HAP-1 (cell line): ENCODE measurements at regions not wholly inside any gene's neighbourhood (a gene's known extent, or its start where the extent isn't known, plus 50 kb on each side); places are given as distances from the start of the nearest gene placed in this dataset.

Experiments used
- DNase-seq, 2 experiments: peaks; one replicate each; pipeline ENCODE4 v3.0.0-alpha.2; 2016 to 2020; ENCODE audit warnings: low spot score in 2 of 2
- H3K27me3 ChIP-seq: fragments of 250-450 bp; sonication (Bioruptor Pico); 2 replicates; pipeline ENCODE4 v1.5.1; 2020; ENCODE audit warnings: low read depth, mild to moderate bottlenecking, moderate library complexity
- H3K36me3 ChIP-seq: fragments of 250-450 bp; sonication (Bioruptor Pico); replicated peaks from 2 replicates; pipeline ENCODE4 v1.5.1; 2020; ENCODE audit warnings: mild to moderate bottlenecking
- H3K4me1 ChIP-seq: fragments of 250-450 bp; sonication (Bioruptor Pico); 2 replicates; pipeline ENCODE4 v1.5.1; 2020; ENCODE audit warnings: mild to moderate bottlenecking
- H3K4me3 ChIP-seq: fragments of 250-450 bp; sonication (Bioruptor Pico); 2 replicates; pipeline ENCODE4 v1.5.1; 2020; ENCODE audit warnings: mild to moderate bottlenecking, moderate library complexity
- H3K9me3 ChIP-seq: fragments of 250-450 bp; sonication (Bioruptor Pico); 2 replicates; pipeline ENCODE4 v1.5.1; 2020; ENCODE audit warnings: mild to moderate bottlenecking, moderate library complexity
- in situ Hi-C: fragments of 300-500 bp; cut with MboI; formaldehyde crosslinking; loops from 3 replicates; pipeline ENCODE4 v1.14.3; 2020; ENCODE audit warnings: low sequenced_read_pairs, inconsistent platforms, mixed read lengths

DNA sequence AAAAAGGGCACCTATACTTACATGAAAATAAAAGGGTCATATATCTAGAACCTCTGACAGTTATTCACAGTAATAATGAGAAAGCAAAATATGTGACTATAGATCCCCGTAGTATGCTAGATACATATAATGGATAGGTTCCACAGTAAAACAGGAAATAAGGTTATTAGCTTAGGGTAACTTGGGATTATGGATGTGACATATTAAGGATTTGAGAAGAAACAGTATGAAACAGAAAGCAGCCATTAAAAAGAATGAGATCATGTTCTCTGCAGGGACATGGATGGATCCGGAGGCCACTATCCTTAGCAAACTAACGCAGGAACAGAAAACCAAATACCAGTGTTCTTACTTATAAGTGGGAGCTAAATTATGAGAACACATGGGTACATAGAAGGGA is 1547.3 kb downstream of the BRINP3 start:
- Histone ChIP-seq H3K4me3 (no peak overlapping the region), H3K9me3 (no peaks in the 10 kb centered on the region), H3K36me3 (no peaks in the 10 kb centered on the region), H3K27me3 (no peaks in the 10 kb centered on the region), H3K4me1 (no peaks in the 10 kb centered on the region)
- no peak for DNase-seq
- in situ Hi-C loops = no loop called here

- Histone ChIP-seq H3K4me3 (no peak overlapping the region), H3K4me1 (no peaks in the 10 kb centered on the region), H3K36me3 (no peaks in the 10 kb centered on the region), H3K27me3 (no peaks in the 10 kb centered on the region), H3K9me3 (no peaks in the 10 kb centered on the region)
- in situ Hi-C loops = no loop called here
- DNase-seq = no peak
These were observed 1546.2 kb downstream of the BRINP3 start for GRCh38 chr1:188931506-188931905.

GRCh38 chr1:188937965-188938551 is 1539.6 kb downstream of the BRINP3 start:
- Histone ChIP-seq H3K27me3 (no peaks in the 10 kb centered on the region), H3K4me1 (peaks cover 6% of the 10 kb centered on the region), H3K9me3 (no peaks in the 10 kb centered on the region), H3K4me3 (no peak overlapping the region), H3K36me3 (no peaks in the 10 kb centered on the region)
- in situ Hi-C loops = no loop called here
- peak; percentile 10 to 23 for DNase-seq

GRCh38 chr1:188941986-188942385 is 1535.7 kb downstream of the BRINP3 start:
- Histone ChIP-seq H3K27me3 (no peaks in the 10 kb centered on the region), H3K4me3 (no peak overlapping the region), H3K36me3 (no peaks in the 10 kb centered on the region), H3K9me3 (no peaks in the 10 kb centered on the region), H3K4me1 (peaks cover 6% of the 10 kb centered on the region)
- in situ Hi-C loops = no loop called here
- no peak for DNase-seq

GRCh38 chr1:188949701-188950100 is 1528.0 kb downstream of the BRINP3 start:
- H3K36me3 ChIP-seq = no peaks in the 10 kb centered on the region
- H3K4me3 ChIP-seq = no peak overlapping the region
- no peaks in the 10 kb centered on the region for H3K4me1 ChIP-seq
- in situ Hi-C loops = no loop called here
- no peaks in the 10 kb centered on the region for H3K27me3 ChIP-seq
- DNase-seq = no peak
- H3K9me3 ChIP-seq = no peaks in the 10 kb centered on the region

- Histone ChIP-seq H3K9me3 (no peaks in the 10 kb centered on the region), H3K4me3 (no peak overlapping the region), H3K4me1 (no peaks in the 10 kb centered on the region), H3K27me3 (no peaks in the 10 kb centered on the region), H3K36me3 (no peaks in the 10 kb centered on the region)
- in situ Hi-C loops = no loop called here
- no peak for DNase-seq
These were observed 1519.1 kb downstream of the BRINP3 start for GRCh38 chr1:188958461-188959115.

DNA sequence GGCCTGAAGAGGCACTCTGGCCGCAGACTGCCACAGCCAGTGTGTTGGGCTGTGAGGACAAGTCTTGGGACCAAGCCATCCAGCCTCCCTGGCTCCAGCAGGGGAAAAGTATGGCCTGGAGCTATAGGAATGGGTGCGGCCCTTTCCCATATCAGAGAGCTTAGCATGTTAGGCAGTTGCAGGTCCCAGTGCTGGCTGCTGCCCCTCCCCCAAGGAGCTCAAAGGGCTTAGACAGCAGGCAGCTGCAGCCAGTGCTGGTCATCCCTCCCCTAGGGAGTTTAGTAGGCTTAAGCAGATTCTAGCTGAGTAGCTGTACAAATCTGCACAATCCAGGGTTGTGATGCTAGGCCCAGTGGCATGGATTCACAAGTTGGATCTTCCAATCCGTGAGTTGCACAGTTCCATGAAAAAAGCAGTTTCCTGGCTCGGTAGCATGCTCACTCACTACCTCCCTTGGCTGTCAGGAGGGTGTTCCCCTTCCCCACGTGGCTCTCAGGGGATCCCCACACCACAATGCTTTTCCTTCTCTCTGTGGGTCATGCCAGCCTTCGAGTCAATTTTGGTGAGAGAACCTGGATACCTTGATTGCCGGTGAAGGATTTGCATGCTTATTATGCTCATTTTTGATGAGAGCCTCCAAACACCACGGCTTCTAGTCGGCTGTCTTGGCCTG is 1490.8 kb downstream of the BRINP3 start:
- Histone ChIP-seq H3K4me3 (no peak overlapping the region), H3K27me3 (no peaks in the 10 kb centered on the region), H3K36me3 (no peaks in the 10 kb centered on the region), H3K9me3 (no peaks in the 10 kb centered on the region), H3K4me1 (no peaks in the 10 kb centered on the region)
- peak; percentile 13 to 70 for DNase-seq
- in situ Hi-C loops = no loop called here

- H3K27me3 ChIP-seq = no peaks in the 10 kb centered on the region
- no peaks in the 10 kb centered on the region for H3K9me3 ChIP-seq
- in situ Hi-C loops = no loop called here
- H3K4me1 ChIP-seq = peaks cover 8% of the 10 kb centered on the region
- DNase-seq = no peak
- H3K36me3 ChIP-seq = no peaks in the 10 kb centered on the region
- H3K4me3 ChIP-seq = no peak overlapping the region
These were observed 1489.1 kb downstream of the BRINP3 start for GRCh38 chr1:188988589-188988988.

- DNase-seq = no peak
- Histone ChIP-seq H3K27me3 (no peaks in the 10 kb centered on the region), H3K9me3 (no peaks in the 10 kb centered on the region), H3K36me3 (no peaks in the 10 kb centered on the region), H3K4me1 (peaks cover 13% of the 10 kb centered on the region), H3K4me3 (no peak overlapping the region)
- in situ Hi-C loops = no loop called here
These were observed 1486.3 kb downstream of the BRINP3 start for GRCh38 chr1:188991221-188991930.

- H3K27me3 ChIP-seq = no peaks in the 10 kb centered on the region
- DNase-seq = no peak
- H3K36me3 ChIP-seq = no peaks in the 10 kb centered on the region
- in situ Hi-C loops = no loop called here
- H3K4me3 ChIP-seq = no peak overlapping the region
- H3K9me3 ChIP-seq = no peaks in the 10 kb centered on the region
- H3K4me1 ChIP-seq = no peaks in the 10 kb centered on the region
These were observed 1469.8 kb downstream of the BRINP3 start for GRCh38 chr1:189007824-189008223.

DNA sequence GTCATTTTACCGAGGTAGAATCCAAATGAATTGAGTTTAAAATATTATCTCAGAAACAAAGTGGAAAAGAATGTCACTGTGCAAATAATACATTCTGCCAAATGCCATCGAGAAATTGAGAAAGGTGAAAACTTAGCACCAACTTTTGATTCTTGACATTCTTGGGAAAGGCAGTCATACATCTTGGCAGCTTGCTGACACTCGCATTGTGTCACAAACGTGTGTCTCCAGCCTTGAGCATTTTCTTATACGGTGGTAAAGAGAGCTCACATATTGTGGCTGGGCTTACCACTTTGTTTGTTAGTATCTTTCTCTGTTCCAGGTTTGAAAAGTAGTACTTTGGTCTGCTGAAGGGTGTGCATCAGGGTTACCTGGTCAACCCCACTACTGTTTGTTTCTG is 1456.1 kb downstream of the BRINP3 start:
- in situ Hi-C loops = no loop called here
- no peak for DNase-seq
- Histone ChIP-seq H3K27me3 (no peaks in the 10 kb centered on the region), H3K9me3 (no peaks in the 10 kb centered on the region; the same call in 1 of the 2 replicates), H3K4me1 (no peaks in the 10 kb centered on the region), H3K36me3 (no peaks in the 10 kb centered on the region), H3K4me3 (no peak overlapping the region)

DNA sequence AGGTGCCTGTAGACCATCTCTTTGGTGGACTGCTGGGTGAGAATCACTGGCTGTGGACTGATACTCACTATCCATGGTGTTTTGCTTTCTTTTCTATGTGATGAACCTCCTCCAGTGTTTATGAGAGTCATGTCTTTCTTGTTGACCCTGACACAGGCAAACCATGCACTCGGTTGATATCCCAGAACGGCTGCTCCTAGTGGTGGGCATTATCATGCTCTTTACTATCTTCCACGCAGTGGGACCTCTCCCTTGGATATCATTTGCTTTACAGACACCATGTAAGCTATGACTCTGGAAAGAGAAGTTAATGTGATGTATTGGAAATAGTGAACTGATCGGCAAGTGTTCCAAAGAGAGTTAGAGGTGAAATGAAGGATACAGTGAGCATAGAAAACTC is 1455.6 kb downstream of the BRINP3 start:
- H3K27me3 ChIP-seq = no peaks in the 10 kb centered on the region
- H3K36me3 ChIP-seq = no peaks in the 10 kb centered on the region
- H3K4me3 ChIP-seq = no peak overlapping the region
- H3K9me3 ChIP-seq = no peaks in the 10 kb centered on the region; the same call in 1 of the 2 replicates
- no peaks in the 10 kb centered on the region for H3K4me1 ChIP-seq
- in situ Hi-C loops = no loop called here
- no peak for DNase-seq

DNA sequence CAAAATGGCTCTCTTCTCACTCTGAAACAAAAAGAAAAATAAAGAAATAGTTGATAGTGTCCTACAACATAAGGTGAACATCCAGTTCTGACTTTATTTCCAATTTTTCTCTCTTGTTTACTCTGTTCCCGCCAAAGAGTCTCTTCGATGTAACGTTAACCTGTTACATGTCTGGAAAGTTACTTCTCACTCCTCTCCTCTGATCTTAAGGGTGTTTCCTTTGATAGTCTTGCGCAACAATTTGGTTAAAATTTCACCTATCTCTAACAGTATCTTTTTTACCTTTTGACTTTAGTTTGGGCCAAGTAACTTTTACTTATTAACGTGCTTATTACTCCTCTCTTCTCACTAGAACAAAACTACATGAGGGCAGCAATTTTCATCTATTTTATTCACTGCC is 1450.2 kb downstream of the BRINP3 start:
- Histone ChIP-seq H3K27me3 (no peaks in the 10 kb centered on the region), H3K9me3 (no peaks in the 10 kb centered on the region), H3K36me3 (no peaks in the 10 kb centered on the region), H3K4me3 (no peak overlapping the region), H3K4me1 (no peaks in the 10 kb centered on the region)
- DNase-seq = no peak
- in situ Hi-C loops = no loop called here

GRCh38 chr1:189033169-189033568 is 1444.5 kb downstream of the BRINP3 start:
- Histone ChIP-seq H3K4me3 (no peak overlapping the region), H3K36me3 (no peaks in the 10 kb centered on the region), H3K4me1 (no peaks in the 10 kb centered on the region), H3K27me3 (no peaks in the 10 kb centered on the region), H3K9me3 (no peaks in the 10 kb centered on the region)
- in situ Hi-C loops = no loop called here
- no peak for DNase-seq
